A549 (cell line): ENCODE measurements at regions not wholly inside any gene's neighbourhood (a gene's known extent, or its start where the extent isn't known, plus 50 kb on each side); places are given as distances from the start of the nearest gene placed in this dataset.

Experiments
- ATAC-seq, 2 experiments: fragments of 200-7000 bp in 1 of 2; fragments of >200 bp in 1 of 2; cut with Nextera tagmentation in 1 of 2; cut with Tn5 transposase in 1 of 2; 3 replicates each; pipeline versions ENCODE4 v1.8.0 to v1.9.1; 2018 to 2020; ENCODE audit warnings: mild to moderate bottlenecking in 1 of 2, moderate library complexity in 1 of 2
- CTCF ChIA-PET: fragments of 300-600 bp; sonication (Branson Sonifier 250); formaldehyde crosslinking; extraction: SDS; loops from one replicate; lab custom pipeline; 2021; ENCODE audit warnings: antibody characterized with exemption, inconsistent platforms; lab: Yijun Ruan, JAX
- POLR2A ChIA-PET: fragments of 350-600 bp; formaldehyde crosslinking; extraction: SDS; loops from one replicate; lab custom pipeline; 2021; ENCODE audit warnings: antibody characterized with exemption, inconsistent platforms; lab: Yijun Ruan, JAX
- DNase-seq, 2 experiments: peaks; one replicate each; pipeline versions ENCODE4 v3.0.0 to v3.0.0-alpha.2; 2011 to 2016; ENCODE audit warnings: low read depth in 1 of 2, low spot score in 1 of 2
- FAIRE-seq: peaks from 2 replicates; lab custom pipeline; 2011; peaks lifted over from hg19 to GRCh38; lab: Jason Lieb, UNC
- H3K27ac ChIP-seq, 2 experiments: fragments of >200 bp; sonication (Bioruptor Twin); formaldehyde crosslinking; 3 replicates each; pipeline ENCODE4 v1.5.1; 2016 to 2017
- H3K4me1 ChIP-seq: fragments of >200 bp; sonication (Bioruptor Twin); formaldehyde crosslinking; 3 replicates; pipeline ENCODE4 v1.6.1; 2016
- H3K4me2 ChIP-seq: fragments of >200 bp; sonication (Bioruptor Twin); formaldehyde crosslinking; 3 replicates; pipeline ENCODE4 v1.6.1; 2016
- H3K4me3 ChIP-seq: fragments of >200 bp; sonication (Bioruptor Twin); formaldehyde crosslinking; 3 replicates; pipeline ENCODE4 v1.5.1; 2016
- H3K9me3 ChIP-seq: fragments of >200 bp; sonication (Bioruptor Twin); formaldehyde crosslinking; 3 replicates; pipeline ENCODE4 v1.6.1; 2016
- BHLHE40 ChIP-seq: IDR thresholded peaks from 2 replicates; pipeline ENCODE4 v1.6.1; 2012; ENCODE audit warnings: low read depth, low read length, inconsistent platforms
- CBX2 ChIP-seq: fragments of 200-600 bp; sonication (generic); IDR thresholded peaks from 2 replicates; pipeline ENCODE4 v1.6.1; 2016; ENCODE audit warnings: low read depth, mild to moderate bottlenecking, borderline replicate concordance
- CBX8 ChIP-seq: fragments of 200-600 bp; sonication (generic); IDR thresholded peaks from 2 replicates; pipeline ENCODE4 v1.6.1; 2016
- CHD2 ChIP-seq: fragments of 150-350 bp; IDR thresholded peaks from 2 replicates; pipeline ENCODE4 v1.6.1; 2014; ENCODE audit warnings: low read length; ENCODE audit not compliant: partially characterized antibody
- CHD4 ChIP-seq: fragments of 200-600 bp; sonication (generic); IDR thresholded peaks from 2 replicates; pipeline ENCODE4 v1.6.1; 2016; ENCODE audit warnings: antibody characterized with exemption, mild to moderate bottlenecking, borderline replicate concordance
- EHMT2 ChIP-seq: fragments of 200-600 bp; sonication (generic); IDR thresholded peaks from 2 replicates; pipeline ENCODE4 v1.6.1; 2016; ENCODE audit warnings: antibody characterized with exemption, low read depth, mild to moderate bottlenecking, moderate library complexity
- FOXS1 ChIP-seq: fragments of 250-450 bp; sonication (Bioruptor Pico); IDR thresholded peaks from 2 replicates; pipeline ENCODE4 v1.5.0; 2020; ENCODE audit warnings: mild to moderate bottlenecking, moderate library complexity
- GATA3 ChIP-seq: IDR thresholded peaks from 2 replicates; pipeline ENCODE4 v1.6.1; 2012; ENCODE audit warnings: borderline replicate concordance
- HDAC2 ChIP-seq: fragments of 200-600 bp; sonication (generic); IDR thresholded peaks from 2 replicates; pipeline ENCODE4 v1.6.1; 2016
- HOXB13 ChIP-seq: fragments of 250-450 bp; sonication (Bioruptor Pico); IDR thresholded peaks from 2 replicates; pipeline ENCODE4 v1.5.0; 2020; ENCODE audit warnings: low read depth, mild to moderate bottlenecking, moderate library complexity
- HOXB5 ChIP-seq: fragments of 250-450 bp; sonication (Bioruptor Pico); IDR thresholded peaks from 2 replicates; pipeline ENCODE4 v1.5.0; 2020; ENCODE audit warnings: mild to moderate bottlenecking, moderate library complexity
- KDM1A ChIP-seq: fragments of 200-600 bp; sonication (generic); IDR thresholded peaks from 2 replicates; pipeline ENCODE4 v1.6.1; 2016; ENCODE audit warnings: low read depth, mild to moderate bottlenecking
- KDM5A ChIP-seq: fragments of 200-600 bp; sonication (generic); IDR thresholded peaks from 2 replicates; pipeline ENCODE4 v1.6.1; 2016; ENCODE audit warnings: antibody characterized with exemption, mild to moderate bottlenecking
- MAZ ChIP-seq: fragments of 150-350 bp; IDR thresholded peaks from 2 replicates; pipeline ENCODE4 v1.6.1; 2014; ENCODE audit warnings: antibody characterized with exemption, low read depth, low read length, borderline replicate concordance
- MYC ChIP-seq: IDR thresholded peaks from 2 replicates; pipeline ENCODE4 v1.6.1; 2012; ENCODE audit warnings: mild to moderate bottlenecking, inconsistent platforms, low read length, improper control_type of control experiment, borderline replicate concordance
- NR3C1 ChIP-seq: fragments of >200 bp; sonication (Bioruptor Twin); formaldehyde crosslinking; IDR thresholded peaks from 3 replicates; pipeline ENCODE4 v1.6.1; 2017
- PHF8 ChIP-seq: fragments of 200-600 bp; sonication (generic); IDR thresholded peaks from 2 replicates; pipeline ENCODE4 v1.6.1; 2016; ENCODE audit warnings: low read depth, mild to moderate bottlenecking, antibody characterized with exemption, moderate library complexity, borderline replicate concordance
- POLR2A ChIP-seq: IDR thresholded peaks from 2 replicates; pipeline ENCODE4 v1.6.1; 2012; ENCODE audit warnings: mild to moderate bottlenecking, low read length
- POLR2AphosphoS2 ChIP-seq: conservative IDR thresholded peaks from 2 replicates; pipeline ENCODE4 v1.6.1; 2012; ENCODE audit warnings: low read length, improper control_type of control experiment, inconsistent platforms
- RAD21 ChIP-seq, 2 experiments: fragments of >200 bp in 1 of 2; sonication (Bioruptor Twin) in 1 of 2; formaldehyde crosslinking in 1 of 2; IDR thresholded peaks in 1 of 2; conservative IDR thresholded peaks in 1 of 2; 2 replicates in 1 of 2; 3 replicates in 1 of 2; pipeline ENCODE4 v1.6.1; 2012 to 2018; ENCODE audit warnings: inconsistent platforms in 1 of 2
- SMC3 ChIP-seq: fragments of >200 bp; sonication (Bioruptor Twin); formaldehyde crosslinking; IDR thresholded peaks from 3 replicates; pipeline ENCODE4 v1.6.1; 2018; ENCODE audit warnings: inconsistent platforms
- SREBF2 ChIP-seq: fragments of 450-650 bp; IDR thresholded peaks from 2 replicates; pipeline ENCODE4 v1.6.1; 2014; ENCODE audit warnings: mild to moderate bottlenecking, moderate library complexity
- TFCP2L1 ChIP-seq: fragments of 250-450 bp; sonication (Bioruptor Pico); IDR thresholded peaks from 2 replicates; pipeline ENCODE4 v1.5.0; 2021; ENCODE audit warnings: mild to moderate bottlenecking
- ZFP36 ChIP-seq: fragments of 450-650 bp; IDR thresholded peaks from 2 replicates; pipeline ENCODE4 v1.6.1; 2014; ENCODE audit warnings: borderline replicate concordance; ENCODE audit not compliant: partially characterized antibody
- ZNF302 ChIP-seq: fragments of 250-450 bp; sonication (Bioruptor Pico); IDR thresholded peaks from 2 replicates; pipeline ENCODE4 v1.9.0; 2021; ENCODE audit warnings: inconsistent platforms, mild to moderate bottlenecking, moderate library complexity
- WGBS: methylation state at CpG from one replicate; pipeline ENCODE4 v1.1.6; 2017; ENCODE audit errors: missing lambda C conversion rate; 5-methylcytosine and 5-hydroxymethylcytosine counted together
- TF ChIP-seq, protein P1 (sequence below): IDR thresholded peaks from 2 replicates; pipeline ENCODE4 v1.6.1; 2012
- TF ChIP-seq, protein P2 (sequence below): fragments of 150-350 bp; IDR thresholded peaks from 2 replicates; pipeline ENCODE4 v1.6.1; 2014; ENCODE audit warnings: low read depth, mild to moderate bottlenecking, low read length
- TF ChIP-seq, protein P3 (sequence below): fragments of >200 bp; sonication (Bioruptor Twin); formaldehyde crosslinking; IDR thresholded peaks from 2 replicates; pipeline ENCODE4 v1.6.1; 2016
- TF ChIP-seq, protein P4 (sequence below): fragments of 200-600 bp; sonication (generic); IDR thresholded peaks from 2 replicates; pipeline ENCODE4 v1.6.1; 2016; ENCODE audit warnings: antibody characterized with exemption, mild to moderate bottlenecking, moderate library complexity

DNA sequence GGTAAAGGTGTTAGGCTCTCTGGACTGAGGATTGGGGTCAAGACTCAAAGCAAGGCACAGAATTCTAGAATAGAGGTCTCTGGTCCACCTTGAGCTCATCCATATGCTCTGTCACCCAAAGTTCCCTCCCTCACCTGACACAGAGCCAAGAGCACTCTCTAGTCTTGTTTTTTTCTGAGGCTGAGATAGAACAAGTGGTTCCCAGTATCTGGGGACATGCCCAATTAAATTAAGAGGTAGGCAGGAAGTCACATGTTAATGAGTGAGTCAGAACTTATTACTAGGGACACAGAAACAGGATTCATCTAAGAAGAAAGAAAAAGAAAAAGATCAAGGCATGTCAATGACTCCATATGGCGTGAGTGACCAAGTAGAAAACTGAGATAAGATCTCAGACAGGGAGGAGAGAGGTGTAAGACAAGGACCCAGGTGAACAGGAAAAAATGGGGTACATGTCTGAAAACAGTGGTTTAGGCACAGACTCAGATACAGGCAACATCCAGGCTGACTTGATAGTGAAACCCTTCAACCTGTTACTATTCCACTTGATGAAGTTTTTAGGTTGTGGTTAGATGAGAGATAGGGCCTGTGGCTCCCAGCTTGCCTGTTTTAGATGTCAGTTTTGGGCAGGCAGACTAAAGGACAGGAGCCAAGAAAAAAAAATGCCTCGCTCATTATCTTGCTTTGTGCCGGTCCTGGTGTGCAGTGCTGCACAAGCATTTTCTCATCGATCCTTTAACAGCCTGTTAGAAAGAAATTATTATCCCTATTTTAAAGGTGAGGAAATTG lies 609.9 kb downstream of the CCSER2 start:
- Histone ChIP-seq H3K4me1 (no peaks in the 10 kb centered on the region), H3K4me2 (no peak overlapping the region), H3K27ac (no peak overlapping the region), H3K4me3 (no peak overlapping the region), H3K9me3 (no peaks in the 10 kb centered on the region)
- FAIRE-seq (no peak), DNase-seq (no peak), ATAC-seq (no peak)
- POLR2A ChIA-PET = no interaction called here
- CTCF ChIA-PET = no interaction called here
- 15% methylated on average over 4 of the region's 4 CpGs for WGBS
- no peak for TF ChIP-seq NR3C1
- TF ChIP-seq CHD4 = no peak
- TF ChIP-seq CBX2 = no peak
- TF ChIP-seq MYC = no peak
- TF ChIP-seq, protein P1, sequence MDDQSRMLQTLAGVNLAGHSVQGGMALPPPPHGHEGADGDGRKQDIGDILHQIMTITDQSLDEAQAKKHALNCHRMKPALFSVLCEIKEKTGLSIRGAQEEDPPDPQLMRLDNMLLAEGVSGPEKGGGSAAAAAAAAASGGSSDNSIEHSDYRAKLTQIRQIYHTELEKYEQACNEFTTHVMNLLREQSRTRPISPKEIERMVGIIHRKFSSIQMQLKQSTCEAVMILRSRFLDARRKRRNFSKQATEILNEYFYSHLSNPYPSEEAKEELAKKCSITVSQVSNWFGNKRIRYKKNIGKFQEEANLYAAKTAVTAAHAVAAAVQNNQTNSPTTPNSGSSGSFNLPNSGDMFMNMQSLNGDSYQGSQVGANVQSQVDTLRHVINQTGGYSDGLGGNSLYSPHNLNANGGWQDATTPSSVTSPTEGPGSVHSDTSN = no peak
- TF ChIP-seq, protein P2, sequence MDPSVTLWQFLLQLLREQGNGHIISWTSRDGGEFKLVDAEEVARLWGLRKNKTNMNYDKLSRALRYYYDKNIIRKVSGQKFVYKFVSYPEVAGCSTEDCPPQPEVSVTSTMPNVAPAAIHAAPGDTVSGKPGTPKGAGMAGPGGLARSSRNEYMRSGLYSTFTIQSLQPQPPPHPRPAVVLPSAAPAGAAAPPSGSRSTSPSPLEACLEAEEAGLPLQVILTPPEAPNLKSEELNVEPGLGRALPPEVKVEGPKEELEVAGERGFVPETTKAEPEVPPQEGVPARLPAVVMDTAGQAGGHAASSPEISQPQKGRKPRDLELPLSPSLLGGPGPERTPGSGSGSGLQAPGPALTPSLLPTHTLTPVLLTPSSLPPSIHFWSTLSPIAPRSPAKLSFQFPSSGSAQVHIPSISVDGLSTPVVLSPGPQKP = no peak
- no peak for TF ChIP-seq KDM1A
- no peak for TF ChIP-seq BHLHE40

DNA sequence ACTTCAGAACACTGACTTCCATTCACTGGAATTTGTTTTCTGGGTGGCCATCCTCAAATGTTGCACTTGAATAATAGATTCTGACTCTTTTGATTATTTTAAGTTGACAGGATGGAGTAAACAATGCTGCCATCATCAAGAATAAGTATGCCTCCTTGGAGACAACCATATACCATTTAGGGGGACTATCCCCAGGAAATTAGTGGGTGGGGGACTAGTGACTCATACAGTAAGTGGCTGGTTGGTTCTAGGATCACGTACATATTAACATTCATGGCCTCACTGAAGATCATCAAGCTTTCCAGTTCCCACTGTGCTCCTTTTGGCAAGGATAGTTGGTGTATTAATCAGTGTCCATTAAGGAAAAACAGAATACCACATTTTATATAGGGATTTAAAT lies 615.2 kb downstream of the CCSER2 start:
- H3K27ac ChIP-seq = no peak overlapping the region
- TF ChIP-seq NR3C1 = no peak
- no peak for TF ChIP-seq KDM5A
- no peak for TF ChIP-seq MYC
- no peak for TF ChIP-seq SREBF2
- TF ChIP-seq MAZ = no peak
- TF ChIP-seq, protein P3, sequence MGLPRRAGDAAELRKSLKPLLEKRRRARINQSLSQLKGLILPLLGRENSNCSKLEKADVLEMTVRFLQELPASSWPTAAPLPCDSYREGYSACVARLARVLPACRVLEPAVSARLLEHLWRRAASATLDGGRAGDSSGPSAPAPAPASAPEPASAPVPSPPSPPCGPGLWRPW = no peak
- TF ChIP-seq HOXB5 (CRISPR knock-in tag) = no peak
- no peak for TF ChIP-seq POLR2AphosphoS2
- no peak for TF ChIP-seq ZNF302 (CRISPR knock-in tag)
- TF ChIP-seq KDM1A = no peak
- no peak for TF ChIP-seq GATA3
- no peak for TF ChIP-seq POLR2A
- H3K9me3 ChIP-seq = no peaks in the 10 kb centered on the region
- ChIA-PET POLR2A (no interaction called here), CTCF (no interaction called here)
- H3K4me1 ChIP-seq = no peaks in the 10 kb centered on the region
- 5% methylated on average over 1 of the region's 1 CpG for WGBS
- DNase-seq = no peak
- no peak for FAIRE-seq
- H3K4me3 ChIP-seq = no peak overlapping the region
- no peak for ATAC-seq
- no peak overlapping the region for H3K4me2 ChIP-seq

DNA sequence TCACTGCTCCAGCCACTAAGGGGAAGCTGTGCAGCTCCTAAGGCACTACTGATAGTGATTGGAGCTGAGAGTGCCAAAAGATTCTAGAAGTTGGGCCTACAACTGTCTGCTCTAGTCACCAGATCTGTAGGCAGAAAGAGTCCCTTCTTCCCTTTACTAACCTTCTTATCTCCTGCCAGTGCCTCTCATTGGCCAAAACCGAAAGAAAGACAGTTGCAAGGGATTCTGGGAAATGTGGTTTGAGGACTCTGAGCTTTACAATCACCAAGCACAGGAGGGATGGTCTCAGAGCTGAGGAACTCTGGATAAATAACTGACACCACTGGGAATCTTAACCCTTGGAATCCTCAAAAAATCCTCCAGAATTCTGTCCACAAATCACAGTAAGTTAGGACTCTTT lies 615.8 kb downstream of the CCSER2 start:
- no peak overlapping the region for H3K4me3 ChIP-seq
- H3K27ac ChIP-seq = no peak overlapping the region
- ATAC-seq = no peak
- no peak for FAIRE-seq
- POLR2A ChIA-PET = no interaction called here
- no peaks in the 10 kb centered on the region for H3K9me3 ChIP-seq
- CTCF ChIA-PET = interaction anchor here (0.5 kb wide), 1 partner anchor 69 kb away, joined by 3 read pairs; no protein-coding TSS in a partner anchor
- H3K4me2 ChIP-seq = no peak overlapping the region
- H3K4me1 ChIP-seq = no peaks in the 10 kb centered on the region
- 0% methylated on average over 1 of the region's 1 CpG for WGBS
- TF ChIP-seq HDAC2 (no peak), PHF8 (no peak), POLR2A (no peak), EHMT2 (no peak), FOXS1 (CRISPR knock-in tag) (no peak), TFCP2L1 (CRISPR knock-in tag) (no peak), ZFP36 (no peak), NR3C1 (no peak), BHLHE40 (no peak), CHD2 (no peak), RAD21 (conservative IDR thresholded peaks at IDR 0.05 in 1 of 2, IDR thresholded peaks at IDR 0.05 in 1 of 2) (no peak), SMC3 (no peak), HOXB13 (CRISPR knock-in tag) (no peak), ZNF302 (CRISPR knock-in tag) (no peak), CBX8 (no peak)
- TF ChIP-seq, protein P4, sequence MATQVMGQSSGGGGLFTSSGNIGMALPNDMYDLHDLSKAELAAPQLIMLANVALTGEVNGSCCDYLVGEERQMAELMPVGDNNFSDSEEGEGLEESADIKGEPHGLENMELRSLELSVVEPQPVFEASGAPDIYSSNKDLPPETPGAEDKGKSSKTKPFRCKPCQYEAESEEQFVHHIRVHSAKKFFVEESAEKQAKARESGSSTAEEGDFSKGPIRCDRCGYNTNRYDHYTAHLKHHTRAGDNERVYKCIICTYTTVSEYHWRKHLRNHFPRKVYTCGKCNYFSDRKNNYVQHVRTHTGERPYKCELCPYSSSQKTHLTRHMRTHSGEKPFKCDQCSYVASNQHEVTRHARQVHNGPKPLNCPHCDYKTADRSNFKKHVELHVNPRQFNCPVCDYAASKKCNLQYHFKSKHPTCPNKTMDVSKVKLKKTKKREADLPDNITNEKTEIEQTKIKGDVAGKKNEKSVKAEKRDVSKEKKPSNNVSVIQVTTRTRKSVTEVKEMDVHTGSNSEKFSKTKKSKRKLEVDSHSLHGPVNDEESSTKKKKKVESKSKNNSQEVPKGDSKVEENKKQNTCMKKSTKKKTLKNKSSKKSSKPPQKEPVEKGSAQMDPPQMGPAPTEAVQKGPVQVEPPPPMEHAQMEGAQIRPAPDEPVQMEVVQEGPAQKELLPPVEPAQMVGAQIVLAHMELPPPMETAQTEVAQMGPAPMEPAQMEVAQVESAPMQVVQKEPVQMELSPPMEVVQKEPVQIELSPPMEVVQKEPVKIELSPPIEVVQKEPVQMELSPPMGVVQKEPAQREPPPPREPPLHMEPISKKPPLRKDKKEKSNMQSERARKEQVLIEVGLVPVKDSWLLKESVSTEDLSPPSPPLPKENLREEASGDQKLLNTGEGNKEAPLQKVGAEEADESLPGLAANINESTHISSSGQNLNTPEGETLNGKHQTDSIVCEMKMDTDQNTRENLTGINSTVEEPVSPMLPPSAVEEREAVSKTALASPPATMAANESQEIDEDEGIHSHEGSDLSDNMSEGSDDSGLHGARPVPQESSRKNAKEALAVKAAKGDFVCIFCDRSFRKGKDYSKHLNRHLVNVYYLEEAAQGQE = no peak
- DNase-seq = no peak
